BE2C (cell line): ENCODE measurements at regions not wholly inside any gene's neighbourhood (a gene's known extent, or its start where the extent isn't known, plus 50 kb on each side); places are given as distances from the start of the nearest gene placed in this dataset.

Experiments used
- DNase-seq: peaks from one replicate; pipeline ENCODE4 v3.0.0-alpha.2; 2020
- H3K27me3 ChIP-seq: fragments of 250-450 bp; sonication (Bioruptor Pico); 2 replicates; pipeline ENCODE4 v1.5.1; 2020; ENCODE audit warnings: mild to moderate bottlenecking
- H3K36me3 ChIP-seq: fragments of 250-450 bp; sonication (Bioruptor Pico); 2 replicates; pipeline ENCODE4 v1.5.1; 2020; ENCODE audit warnings: mild to moderate bottlenecking
- H3K4me1 ChIP-seq: fragments of 250-450 bp; sonication (Bioruptor Pico); 2 replicates; pipeline ENCODE4 v1.5.1; 2020
- H3K4me3 ChIP-seq: 2 replicates; pipeline ENCODE4 v1.5.1; 2011; ENCODE audit warnings: low read depth, low read length
- H3K9me3 ChIP-seq: fragments of 250-450 bp; sonication (Bioruptor Pico); 2 replicates; pipeline ENCODE4 v1.5.1; 2020
- TF ChIP-seq, protein P1 (sequence below): IDR thresholded peaks from 2 replicates; pipeline ENCODE4 v1.5.1; 2012; ENCODE audit warnings: mild to moderate bottlenecking, low read depth, low read length

DNA sequence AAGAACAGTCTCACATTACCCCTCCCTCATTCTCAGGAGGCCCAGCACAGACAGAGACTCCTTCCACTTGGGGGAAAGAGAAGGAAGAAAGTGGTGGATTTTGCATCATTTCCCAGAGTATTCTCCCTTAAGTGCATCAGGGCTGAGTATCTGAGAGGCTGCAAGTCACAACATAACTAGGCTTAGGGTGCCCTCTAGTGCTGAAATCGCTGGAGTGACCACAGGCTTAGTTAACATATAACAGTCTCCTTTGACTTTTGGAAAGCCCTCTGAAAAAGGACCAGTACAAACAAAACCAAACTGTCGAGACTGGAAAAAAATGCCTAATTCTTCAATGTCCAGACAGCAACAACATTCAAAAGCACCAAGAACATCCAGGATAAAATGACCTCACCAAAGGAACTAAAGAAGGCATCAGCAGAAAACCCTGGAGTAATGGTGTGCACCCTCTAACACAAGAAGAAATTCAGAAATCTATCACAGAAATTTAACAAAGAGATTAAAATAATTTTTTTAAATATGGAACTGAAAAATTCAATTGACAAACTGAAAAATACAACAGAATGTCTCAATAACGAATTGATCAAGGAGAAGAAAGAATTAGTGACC, 412.3 kb downstream of the RPS29 start:
- Histone ChIP-seq H3K4me1 (no peaks in the 10 kb centered on the region), H3K27me3 (peaks cover 3% of the 10 kb centered on the region; the same call in 1 of the 2 replicates), H3K36me3 (no peaks in the 10 kb centered on the region), H3K9me3 (no peaks in the 10 kb centered on the region), H3K4me3 (no peak overlapping the region)
- peak; percentile 76 for DNase-seq
- TF ChIP-seq, protein P1, sequence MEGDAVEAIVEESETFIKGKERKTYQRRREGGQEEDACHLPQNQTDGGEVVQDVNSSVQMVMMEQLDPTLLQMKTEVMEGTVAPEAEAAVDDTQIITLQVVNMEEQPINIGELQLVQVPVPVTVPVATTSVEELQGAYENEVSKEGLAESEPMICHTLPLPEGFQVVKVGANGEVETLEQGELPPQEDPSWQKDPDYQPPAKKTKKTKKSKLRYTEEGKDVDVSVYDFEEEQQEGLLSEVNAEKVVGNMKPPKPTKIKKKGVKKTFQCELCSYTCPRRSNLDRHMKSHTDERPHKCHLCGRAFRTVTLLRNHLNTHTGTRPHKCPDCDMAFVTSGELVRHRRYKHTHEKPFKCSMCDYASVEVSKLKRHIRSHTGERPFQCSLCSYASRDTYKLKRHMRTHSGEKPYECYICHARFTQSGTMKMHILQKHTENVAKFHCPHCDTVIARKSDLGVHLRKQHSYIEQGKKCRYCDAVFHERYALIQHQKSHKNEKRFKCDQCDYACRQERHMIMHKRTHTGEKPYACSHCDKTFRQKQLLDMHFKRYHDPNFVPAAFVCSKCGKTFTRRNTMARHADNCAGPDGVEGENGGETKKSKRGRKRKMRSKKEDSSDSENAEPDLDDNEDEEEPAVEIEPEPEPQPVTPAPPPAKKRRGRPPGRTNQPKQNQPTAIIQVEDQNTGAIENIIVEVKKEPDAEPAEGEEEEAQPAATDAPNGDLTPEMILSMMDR = peak; percentile 85

DNA sequence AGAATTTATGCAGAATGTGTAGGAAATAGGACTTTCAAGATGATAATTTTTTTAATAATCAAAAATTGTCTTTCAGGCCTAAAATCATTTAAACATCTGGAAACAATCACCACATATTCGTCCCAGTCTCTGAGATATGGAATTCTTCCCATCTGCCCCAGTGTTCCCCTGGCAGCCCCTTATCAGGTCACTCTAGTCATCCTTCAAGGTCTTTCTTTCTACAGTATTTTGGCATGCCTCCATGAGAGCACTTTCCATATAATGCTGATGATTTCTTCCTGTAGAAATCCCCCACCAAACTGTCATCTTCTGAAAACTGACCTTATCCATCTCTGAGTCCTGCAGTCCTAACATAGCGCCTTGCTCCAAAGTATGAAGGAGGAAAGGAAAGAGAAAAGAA, 422.1 kb downstream of the RPS29 start:
- TF ChIP-seq, protein P1 = no peak
- Histone ChIP-seq H3K4me3 (no peak overlapping the region), H3K27me3 (no peaks in the 10 kb centered on the region; the same call in 1 of the 2 replicates), H3K36me3 (no peaks in the 10 kb centered on the region), H3K9me3 (no peaks in the 10 kb centered on the region), H3K4me1 (no peaks in the 10 kb centered on the region)
- DNase-seq = peak; percentile 37

DNA sequence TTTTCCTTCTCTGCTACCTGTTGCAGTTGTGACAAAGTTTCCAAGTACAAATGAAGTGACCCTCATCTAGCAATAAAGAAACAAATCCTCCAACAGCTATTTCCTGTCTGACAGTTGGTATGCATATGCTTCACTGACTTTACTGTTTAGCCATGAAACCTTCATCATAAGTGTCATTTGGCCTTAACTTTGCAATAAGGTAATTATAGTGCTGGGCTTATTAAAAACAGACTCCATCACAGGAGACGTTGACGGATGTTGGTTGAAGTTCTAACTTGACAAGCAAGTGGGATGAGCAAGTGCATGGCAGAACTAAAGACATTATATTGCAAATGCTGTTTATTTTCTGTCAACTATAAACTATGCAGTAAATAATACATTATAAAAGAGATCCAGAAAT, 425.2 kb downstream of the RPS29 start:
- H3K4me1 ChIP-seq = no peaks in the 10 kb centered on the region
- no peak for DNase-seq
- H3K4me3 ChIP-seq = no peak overlapping the region
- H3K27me3 ChIP-seq = no peaks in the 10 kb centered on the region; the same call in 1 of the 2 replicates
- H3K36me3 ChIP-seq = no peaks in the 10 kb centered on the region
- no peaks in the 10 kb centered on the region for H3K9me3 ChIP-seq
- TF ChIP-seq, protein P1 = no peak

DNA sequence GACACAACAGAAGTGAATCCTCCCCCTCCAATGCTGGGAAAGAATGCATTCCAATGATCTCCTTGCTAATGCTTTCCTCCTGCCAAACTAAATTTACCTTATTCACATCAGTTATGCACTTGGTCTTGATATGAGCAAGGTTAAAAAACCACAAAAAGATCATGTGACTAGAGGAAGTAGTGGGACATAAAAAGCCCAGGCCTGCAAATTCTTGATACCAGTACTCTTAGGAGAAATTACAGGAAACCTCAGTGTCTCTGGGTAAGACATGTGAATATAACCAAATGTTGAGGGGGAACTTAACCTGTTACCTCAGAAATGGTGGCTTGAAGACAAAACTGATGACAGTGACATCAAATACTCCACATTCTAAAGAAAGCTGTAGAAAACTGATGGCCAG, 427.1 kb downstream of the RPS29 start:
- H3K4me3 ChIP-seq = no peak overlapping the region
- TF ChIP-seq, protein P1 = no peak
- H3K9me3 ChIP-seq = no peaks in the 10 kb centered on the region
- H3K27me3 ChIP-seq = no peaks in the 10 kb centered on the region; the same call in 1 of the 2 replicates
- no peaks in the 10 kb centered on the region for H3K36me3 ChIP-seq
- no peak for DNase-seq
- H3K4me1 ChIP-seq = no peaks in the 10 kb centered on the region

DNA sequence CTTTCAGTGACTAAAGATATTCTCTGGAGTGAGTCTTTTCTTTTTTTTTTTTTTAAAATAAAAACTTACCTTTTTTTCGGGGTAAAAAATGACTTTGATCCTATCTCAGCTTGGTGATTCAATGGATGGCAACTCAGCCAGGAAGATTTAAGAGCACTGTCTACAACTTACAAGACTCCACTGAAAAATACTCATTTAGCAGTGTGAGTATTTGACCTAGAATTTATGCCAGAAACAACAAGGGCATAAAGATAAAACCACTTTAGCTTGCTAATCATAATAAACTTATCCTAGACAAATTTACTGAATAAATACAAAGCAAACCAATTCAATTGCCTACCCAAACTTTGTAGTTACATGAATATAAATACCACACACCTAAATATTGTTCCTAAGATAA, 446.6 kb downstream of the RPS29 start:
- Histone ChIP-seq H3K4me1 (no peaks in the 10 kb centered on the region), H3K27me3 (no peaks in the 10 kb centered on the region), H3K4me3 (no peak overlapping the region), H3K36me3 (no peaks in the 10 kb centered on the region), H3K9me3 (no peaks in the 10 kb centered on the region)
- DNase-seq = no peak
- TF ChIP-seq, protein P1 = no peak

DNA sequence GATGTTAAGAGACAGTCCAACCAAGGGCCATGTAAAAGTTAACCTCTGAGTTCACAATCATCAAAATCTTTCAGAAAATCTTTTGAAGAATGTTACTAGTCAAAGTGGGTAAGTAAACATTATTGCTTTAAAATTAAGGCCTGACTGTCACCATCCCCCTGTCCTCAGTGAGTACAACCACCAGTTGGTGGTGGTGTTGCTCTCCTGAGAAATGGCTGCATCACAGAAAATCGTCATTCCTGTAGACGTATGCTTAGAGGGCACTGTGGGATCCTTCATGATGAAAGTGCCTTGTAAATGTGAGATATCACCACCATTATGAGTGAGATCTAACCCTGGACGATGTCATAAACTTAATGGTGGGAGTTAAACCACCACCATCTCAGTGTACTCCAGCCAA, 451.2 kb downstream of the RPS29 start:
- DNase-seq = no peak
- TF ChIP-seq, protein P1 = no peak
- no peaks in the 10 kb centered on the region for H3K4me1 ChIP-seq

More for the DNA sequence above, 451.2 kb downstream of the RPS29 start:
- Histone ChIP-seq H3K36me3 (no peaks in the 10 kb centered on the region), H3K27me3 (no peaks in the 10 kb centered on the region), H3K4me3 (no peak overlapping the region), H3K9me3 (no peaks in the 10 kb centered on the region)
